HG03064 (cell line): ENCODE measurements at regions not wholly inside any gene's neighbourhood (a gene's known extent, or its start where the extent isn't known, plus 50 kb on each side); places are given as distances from the start of the nearest gene placed in this dataset.
"Not testable (repeated sequence)": the region's sequence is repeated elsewhere in the genome, so short reads cannot be mapped to it uniquely, and the experiment has no call there.

Experiments used
- ATAC-seq: cut with Tn5 transposase; IDR thresholded peaks from one replicate; pipeline ENCODE4 v1.9.1; 2021; ENCODE audit warnings: low read depth; ENCODE audit not compliant: unreplicated experiment

- ATAC-seq = not testable (repeated sequence)
Observed at GRCh38 chr7:6882321-6882721, 56.2 kb upstream of the CCZ1B start.

GRCh38 chr7:6883756-6884155, 57.7 kb upstream of the CCZ1B start:
- ATAC-seq = not testable (repeated sequence)

GRCh38 chr7:6886198-6886597, 60.1 kb upstream of the CCZ1B start:
- no peak for ATAC-seq

GRCh38 chr7:6888267-6889045, 62.4 kb upstream of the CCZ1B start:
- ATAC-seq = not testable (repeated sequence)

- ATAC-seq = no peak
Observed at GRCh38 chr7:6889252-6889812, 63.3 kb upstream of the CCZ1B start.

GRCh38 chr7:6902097-6902518, 76.0 kb upstream of the CCZ1B start:
- not testable (repeated sequence) for ATAC-seq

GRCh38 chr7:6903289-6903688, 77.2 kb upstream of the CCZ1B start:
- not testable (repeated sequence) for ATAC-seq

- ATAC-seq = not testable (repeated sequence)
Observed at GRCh38 chr7:6903792-6904191, 77.7 kb upstream of the CCZ1B start.

- ATAC-seq = no peak
Observed at GRCh38 chr7:6917258-6917657, 91.2 kb upstream of the CCZ1B start.

GRCh38 chr7:6919169-6919568, 93.1 kb upstream of the CCZ1B start:
- not testable (repeated sequence) for ATAC-seq

GRCh38 chr7:6924523-6924922, 98.4 kb upstream of the CCZ1B start:
- ATAC-seq = not testable (repeated sequence)

GRCh38 chr7:6926193-6927174, 100.4 kb upstream of the CCZ1B start:
- ATAC-seq = not testable (repeated sequence)

GRCh38 chr7:6927643-6928042, 101.6 kb upstream of the CCZ1B start:
- ATAC-seq = not testable (repeated sequence)

- not testable (repeated sequence) for ATAC-seq
Observed at GRCh38 chr7:6929588-6929987, 103.5 kb upstream of the CCZ1B start.

GRCh38 chr7:6930081-6930635, 104.1 kb upstream of the CCZ1B start:
- not testable (repeated sequence) for ATAC-seq

- not testable (repeated sequence) for ATAC-seq
Observed at GRCh38 chr7:6930787-6931186, 104.7 kb upstream of the CCZ1B start.

- not testable (repeated sequence) for ATAC-seq
Observed at GRCh38 chr7:6931456-6931855, 105.4 kb upstream of the CCZ1B start.

GRCh38 chr7:6933954-6934632, 108.0 kb upstream of the CCZ1B start:
- ATAC-seq = not testable (repeated sequence)

- no peak for ATAC-seq
Observed at GRCh38 chr7:6934981-6935380, 108.9 kb upstream of the CCZ1B start.

- not testable (repeated sequence) for ATAC-seq
Observed at GRCh38 chr7:6936626-6937025, 110.6 kb upstream of the CCZ1B start.
